CD4-positive, alpha-beta T cell (primary cell): ENCODE measurements at regions not wholly inside any gene's neighbourhood (a gene's known extent, or its start where the extent isn't known, plus 50 kb on each side); places are given as distances from the start of the nearest gene placed in this dataset.
"Not testable (repeated sequence)": the region's sequence is repeated elsewhere in the genome, so short reads cannot be mapped to it uniquely, and the experiment has no call there.

Experiments
- ATAC-seq: fragments of 200-7000 bp; cut with Tn5 transposase; one replicate; pipeline ENCODE4 v1.10.0; 2022; ENCODE audit warnings: mild to moderate bottlenecking; ENCODE audit not compliant: poor library complexity
- CTCF ChIA-PET: fragments of 350-600 bp; sonication (Branson Sonifier 250); formaldehyde crosslinking; loops from one replicate; lab custom pipeline; 2021; ENCODE audit warnings: antibody characterized with exemption, inconsistent platforms; lab: Charles Lee
- POLR2A ChIA-PET: fragments of 350-600 bp; sonication (Branson Sonifier 250); formaldehyde crosslinking; loops from one replicate; lab custom pipeline; 2021; ENCODE audit warnings: antibody characterized with exemption, inconsistent platforms; lab: Charles Lee
- DNase-seq, 14 experiments: peaks; one replicate each; pipeline ENCODE4 v3.0.0-alpha.2; 2013 to 2020; ENCODE audit warnings: mixed read lengths in 2 of 14
- H3K27ac ChIP-seq, 2 donors: one replicate each; pipeline versions ENCODE4 v1.5.1 to v1.7.0; 2013; ENCODE audit warnings: low read length in 2 of 2, low read depth in 1 of 2, mild to moderate bottlenecking in 1 of 2
- H3K27me3 ChIP-seq, 2 experiments: 1 replicate in 1 of 2; 2 replicates in 1 of 2; pipeline versions ENCODE4 v1.6.1 to v1.7.0; 2013; ENCODE audit warnings: low read length in 2 of 2, control low read depth in 1 of 2, mild to moderate bottlenecking in 1 of 2, moderate library complexity in 1 of 2; ENCODE audit not compliant: insufficient read depth in 2 of 2, control insufficient read depth in 1 of 2
- H3K36me3 ChIP-seq: one replicate; pipeline ENCODE4 v1.6.1; 2013; ENCODE audit warnings: low read length, control low read depth; ENCODE audit not compliant: insufficient read depth
- H3K4me1 ChIP-seq: one replicate; pipeline ENCODE4 v1.6.1; 2013; ENCODE audit warnings: low read length, control low read depth; ENCODE audit not compliant: insufficient read depth
- H3K4me3 ChIP-seq: one replicate; pipeline ENCODE4 v1.5.1; 2013; ENCODE audit warnings: mild to moderate bottlenecking, low read length, moderate library complexity
- H3K9me3 ChIP-seq, 2 experiments: 1 replicate in 1 of 2; 2 replicates in 1 of 2; pipeline versions ENCODE4 v1.6.1 to v1.7.0; 2013; ENCODE audit warnings: low read length in 2 of 2, mild to moderate bottlenecking in 2 of 2, control low read depth in 1 of 2, moderate library complexity in 1 of 2; ENCODE audit not compliant: control insufficient read depth in 1 of 2, insufficient read depth in 1 of 2
- H3K27ac Mint-ChIP-seq: one replicate; pipeline ENCODE4 v1.8.0; 2020; ENCODE audit warnings: mixed read lengths
- H3K27me3 Mint-ChIP-seq: one replicate; pipeline ENCODE4 v1.8.0; 2021; ENCODE audit warnings: mixed read lengths
- H3K36me3 Mint-ChIP-seq: one replicate; pipeline ENCODE4 v1.8.0; 2021; ENCODE audit warnings: low read depth, mixed read lengths
- H3K4me1 Mint-ChIP-seq: one replicate; pipeline ENCODE4 v1.8.0; 2021; ENCODE audit warnings: low read depth, mixed read lengths
- H3K4me3 Mint-ChIP-seq: one replicate; pipeline ENCODE4 v1.8.0; 2020; ENCODE audit warnings: mild to moderate bottlenecking, mixed read lengths
- H3K9me3 Mint-ChIP-seq: one replicate; pipeline ENCODE4 v1.8.0; 2020; ENCODE audit warnings: mixed read lengths
- intact Hi-C, 2 experiments: fragments of 100-400 bp; cut with DNase I in 1 of 2; cut with micrococcal nuclease in 1 of 2; formaldehyde crosslinking; loops; one replicate each; pipeline versions ENCODE4 v1.15.1 to v1.9.0; 2023 to 2025; cut with DNase I, micrococcal nuclease
- TF ChIP-seq, protein P1 (sequence below): fragments of 200-600 bp; IDR thresholded peaks from one replicate; pipeline ENCODE4 v1.8.0; 2022; ENCODE audit warnings: antibody characterized with exemption, mild to moderate bottlenecking

DNA sequence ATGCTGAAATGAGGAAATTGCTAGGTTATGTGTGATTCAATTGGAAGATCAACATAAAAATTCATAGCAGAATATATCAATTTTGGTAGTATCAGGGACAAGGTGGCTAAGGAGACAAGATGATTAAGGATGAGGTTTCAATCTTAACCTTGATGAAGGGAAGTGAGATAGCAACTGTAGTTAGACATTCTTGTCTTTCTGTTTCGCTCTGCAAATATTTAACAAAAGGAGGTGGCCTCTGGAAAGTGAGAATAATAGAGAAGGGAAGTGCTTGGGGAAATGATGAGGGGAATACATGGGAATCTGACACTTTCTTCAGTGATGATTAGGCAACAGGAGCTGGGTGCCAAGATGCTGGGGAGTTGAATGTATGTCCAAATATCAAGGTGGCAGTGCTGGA, 337.1 kb upstream of the PUDP start:
- DNase-seq (no peak), ATAC-seq (no peak)
- ChIA-PET CTCF (no interaction called here), POLR2A (no interaction called here)
- H3K9me3 ChIP-seq = no peaks in the 10 kb centered on the region
- Mint-ChIP-seq H3K36me3 (no peaks in the 10 kb centered on the region), H3K27ac (no peak overlapping the region), H3K4me1 (no peaks in the 10 kb centered on the region), H3K27me3 (no peaks in the 10 kb centered on the region), H3K9me3 (peaks cover 2% of the 10 kb centered on the region), H3K4me3 (no peak overlapping the region)
- H3K36me3 ChIP-seq = no peaks in the 10 kb centered on the region
- H3K27ac ChIP-seq = no peak overlapping the region
- intact Hi-C loops = no loop called here
- no peaks in the 10 kb centered on the region for H3K27me3 ChIP-seq
- TF ChIP-seq, protein P1, sequence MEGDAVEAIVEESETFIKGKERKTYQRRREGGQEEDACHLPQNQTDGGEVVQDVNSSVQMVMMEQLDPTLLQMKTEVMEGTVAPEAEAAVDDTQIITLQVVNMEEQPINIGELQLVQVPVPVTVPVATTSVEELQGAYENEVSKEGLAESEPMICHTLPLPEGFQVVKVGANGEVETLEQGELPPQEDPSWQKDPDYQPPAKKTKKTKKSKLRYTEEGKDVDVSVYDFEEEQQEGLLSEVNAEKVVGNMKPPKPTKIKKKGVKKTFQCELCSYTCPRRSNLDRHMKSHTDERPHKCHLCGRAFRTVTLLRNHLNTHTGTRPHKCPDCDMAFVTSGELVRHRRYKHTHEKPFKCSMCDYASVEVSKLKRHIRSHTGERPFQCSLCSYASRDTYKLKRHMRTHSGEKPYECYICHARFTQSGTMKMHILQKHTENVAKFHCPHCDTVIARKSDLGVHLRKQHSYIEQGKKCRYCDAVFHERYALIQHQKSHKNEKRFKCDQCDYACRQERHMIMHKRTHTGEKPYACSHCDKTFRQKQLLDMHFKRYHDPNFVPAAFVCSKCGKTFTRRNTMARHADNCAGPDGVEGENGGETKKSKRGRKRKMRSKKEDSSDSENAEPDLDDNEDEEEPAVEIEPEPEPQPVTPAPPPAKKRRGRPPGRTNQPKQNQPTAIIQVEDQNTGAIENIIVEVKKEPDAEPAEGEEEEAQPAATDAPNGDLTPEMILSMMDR = no peak
- H3K4me3 ChIP-seq = no peak overlapping the region
- H3K4me1 ChIP-seq = no peaks in the 10 kb centered on the region

DNA sequence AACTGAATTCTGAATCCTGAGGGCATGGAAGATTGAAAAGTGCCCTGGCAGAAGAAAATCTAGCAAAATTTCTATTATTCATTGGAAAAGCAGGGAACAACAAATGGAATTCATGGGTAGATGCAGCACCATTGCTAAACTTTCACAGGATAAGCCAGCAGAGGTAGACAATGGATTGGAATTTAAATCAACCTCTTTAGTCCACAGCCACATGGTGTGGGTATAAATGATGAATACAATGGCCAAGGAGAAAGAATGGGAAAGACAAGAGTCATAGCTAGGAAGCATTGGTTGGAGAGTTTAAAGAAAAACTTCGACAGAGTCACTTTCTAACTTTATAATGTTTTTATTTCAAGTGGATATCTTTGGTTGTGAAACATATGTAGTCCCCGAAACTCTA, 332.8 kb upstream of the PUDP start:
- Mint-ChIP-seq H3K4me3 (no peak overlapping the region), H3K27me3 (no peaks in the 10 kb centered on the region), H3K36me3 (no peaks in the 10 kb centered on the region), H3K27ac (no peak overlapping the region), H3K9me3 (peaks cover 2% of the 10 kb centered on the region), H3K4me1 (no peaks in the 10 kb centered on the region)
- ChIA-PET CTCF (no interaction called here), POLR2A (no interaction called here)
- ATAC-seq (no peak), DNase-seq (no peak)
- intact Hi-C loops = no loop called here
- TF ChIP-seq, protein P1 = no peak
- Histone ChIP-seq H3K9me3 (no peaks in the 10 kb centered on the region), H3K4me3 (no peak overlapping the region), H3K4me1 (no peaks in the 10 kb centered on the region), H3K27me3 (no peaks in the 10 kb centered on the region), H3K27ac (no peak overlapping the region), H3K36me3 (no peaks in the 10 kb centered on the region)

DNA sequence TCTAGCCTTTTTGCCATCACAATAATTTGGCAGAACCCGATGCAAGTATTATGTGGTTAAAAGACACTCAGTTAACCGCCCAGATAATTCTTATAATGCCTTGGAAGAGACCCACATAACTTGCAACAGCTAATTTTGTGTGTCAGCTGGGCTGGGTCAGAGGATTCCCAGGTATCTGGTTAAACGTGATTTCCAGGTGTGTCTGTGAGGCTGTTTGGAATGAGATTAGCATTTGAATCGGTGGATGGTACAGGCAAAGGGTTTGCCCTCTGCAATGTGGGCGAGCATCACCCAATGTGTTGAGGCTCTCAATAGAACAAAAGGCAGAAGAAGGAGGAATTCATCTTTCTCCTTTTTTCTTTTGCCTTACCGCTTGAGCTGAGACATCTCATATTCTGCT, 314.2 kb upstream of the PUDP start:
- ChIA-PET CTCF (no interaction called here), POLR2A (no interaction called here)
- intact Hi-C loops = no loop called here
- Histone ChIP-seq H3K9me3 (no peaks in the 10 kb centered on the region), H3K4me3 (no peak overlapping the region), H3K4me1 (no peaks in the 10 kb centered on the region), H3K36me3 (no peaks in the 10 kb centered on the region), H3K27me3 (no peaks in the 10 kb centered on the region), H3K27ac (no peak overlapping the region)
- Mint-ChIP-seq H3K4me3 (no peak overlapping the region), H3K27ac (no peak overlapping the region), H3K9me3 (peaks cover 3% of the 10 kb centered on the region), H3K4me1 (no peaks in the 10 kb centered on the region), H3K27me3 (no peaks in the 10 kb centered on the region), H3K36me3 (no peaks in the 10 kb centered on the region)
- DNase-seq = no peak
- TF ChIP-seq, protein P1 = no peak
- no peak for ATAC-seq

DNA sequence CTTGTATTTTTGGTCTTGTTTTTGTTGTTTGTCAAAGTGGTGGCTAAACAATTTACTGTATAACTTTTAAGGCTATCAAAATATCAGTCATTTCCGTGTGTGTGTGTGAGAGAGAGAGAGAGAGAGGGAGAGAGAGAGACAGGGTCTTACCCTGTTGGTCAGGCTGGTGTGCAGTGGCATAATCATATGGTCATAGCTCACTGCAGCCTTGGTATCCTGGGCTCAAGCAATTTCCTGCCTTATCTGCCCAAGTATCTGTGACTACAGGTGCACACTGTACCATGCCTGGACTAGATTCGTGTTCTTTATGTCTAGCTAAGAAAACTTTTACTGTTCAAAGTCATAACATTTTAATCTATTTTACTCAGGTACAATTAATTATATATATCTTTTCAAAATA, 313.1 kb upstream of the PUDP start:
- H3K9me3 Mint-ChIP-seq, H3K36me3 ChIP-seq, H3K4me3 Mint-ChIP-seq, H3K27ac Mint-ChIP-seq, H3K4me1 ChIP-seq, H3K27ac ChIP-seq, H3K9me3 ChIP-seq, H3K27me3 Mint-ChIP-seq, CTCF ChIA-PET, DNase-seq, ATAC-seq, H3K36me3 Mint-ChIP-seq, H3K27me3 ChIP-seq, POLR2A ChIA-PET, H3K4me1 Mint-ChIP-seq, H3K4me3 ChIP-seq, intact Hi-C loops: not testable (repeated sequence)
